HG02642 (cell line): ENCODE measurements at regions not wholly inside any gene's neighbourhood (a gene's known extent, or its start where the extent isn't known, plus 50 kb on each side); places are given as distances from the start of the nearest gene placed in this dataset.
"Not testable (repeated sequence)": the region's sequence is repeated elsewhere in the genome, so short reads cannot be mapped to it uniquely, and the experiment has no call there.

Source experiments
- ATAC-seq: cut with Tn5 transposase; IDR thresholded peaks from one replicate; pipeline ENCODE4 v1.9.1; 2021; ENCODE audit warnings: mild to moderate bottlenecking; ENCODE audit not compliant: unreplicated experiment, poor library complexity

- no peak for ATAC-seq
Observed at GRCh38 chr9:113738893-113739604, 137.1 kb upstream of the ZNF618 start.

GRCh38 chr9:113739605-113740507, 136.3 kb upstream of the ZNF618 start:
- not testable (repeated sequence) for ATAC-seq

GRCh38 chr9:113740508-113741500, 135.3 kb upstream of the ZNF618 start:
- not testable (repeated sequence) for ATAC-seq

- ATAC-seq: no peak
Observed at GRCh38 chr9:113741886-113742854, 133.9 kb upstream of the ZNF618 start.

DNA sequence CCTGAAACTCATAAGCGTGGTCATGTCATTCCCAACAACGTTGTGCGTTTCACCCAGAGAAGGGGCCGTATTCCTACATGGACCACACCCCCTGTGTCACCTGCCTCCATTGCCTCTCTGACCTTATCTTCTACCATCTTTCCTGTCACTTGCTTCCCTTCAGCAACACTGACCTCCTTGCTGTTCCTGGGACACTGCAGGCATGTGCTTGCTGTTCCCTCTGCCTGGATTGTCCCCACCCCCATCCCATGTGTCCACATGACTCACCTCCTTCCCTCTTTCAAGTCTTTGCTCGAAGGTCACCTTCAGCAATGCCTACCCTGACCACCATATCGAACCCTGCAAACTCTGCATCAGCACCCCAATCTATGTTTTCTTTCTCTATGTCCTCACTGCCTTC, 133.2 kb upstream of the ZNF618 start:
- no peak for ATAC-seq

GRCh38 chr9:113746486-113746885, 129.6 kb upstream of the ZNF618 start:
- ATAC-seq: no peak

DNA sequence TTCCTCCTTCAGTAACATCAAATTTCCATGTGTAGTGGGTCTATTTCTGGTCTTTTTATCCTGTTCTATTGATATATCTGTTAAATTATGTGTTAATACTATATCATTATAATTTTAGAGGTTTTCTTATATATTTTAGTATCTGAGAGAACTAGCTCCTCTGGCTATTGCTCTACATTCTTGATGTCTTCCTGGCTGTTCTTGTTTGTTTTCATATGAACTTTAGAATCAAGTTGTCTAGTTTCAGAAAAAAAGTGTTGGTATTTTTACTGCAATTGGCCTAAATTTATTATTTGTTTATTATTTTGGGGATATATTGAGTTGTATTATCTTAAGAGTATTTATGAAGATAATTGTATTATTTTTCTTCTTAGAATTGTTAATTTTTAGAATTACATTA, 128.0 kb upstream of the ZNF618 start:
- no peak for ATAC-seq

GRCh38 chr9:113753398-113754119, 122.5 kb upstream of the ZNF618 start:
- no peak for ATAC-seq

DNA sequence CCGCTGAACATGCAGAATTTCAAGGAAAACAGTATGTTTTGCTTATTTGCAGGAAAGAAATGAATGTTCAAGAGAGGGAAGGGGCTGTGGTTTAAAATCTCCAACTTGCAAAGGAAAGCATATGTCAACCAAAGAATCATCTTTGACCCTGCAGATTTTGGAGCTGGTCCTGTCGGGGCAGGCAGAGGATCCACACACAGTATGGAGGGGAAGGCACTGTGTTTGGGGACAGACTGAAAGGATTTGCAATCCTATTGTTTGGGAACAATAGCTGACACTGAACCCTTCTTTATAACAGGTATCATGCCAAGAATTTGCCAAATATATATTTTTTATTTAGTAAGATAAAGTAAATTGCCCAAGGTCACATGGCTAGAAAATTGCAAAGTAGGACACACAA, 121.4 kb upstream of the ZNF618 start:
- no peak for ATAC-seq

GRCh38 chr9:113755433-113755832, 120.7 kb upstream of the ZNF618 start:
- ATAC-seq: no peak

- no peak for ATAC-seq
Observed at GRCh38 chr9:113756476-113757192, 119.5 kb upstream of the ZNF618 start.

DNA sequence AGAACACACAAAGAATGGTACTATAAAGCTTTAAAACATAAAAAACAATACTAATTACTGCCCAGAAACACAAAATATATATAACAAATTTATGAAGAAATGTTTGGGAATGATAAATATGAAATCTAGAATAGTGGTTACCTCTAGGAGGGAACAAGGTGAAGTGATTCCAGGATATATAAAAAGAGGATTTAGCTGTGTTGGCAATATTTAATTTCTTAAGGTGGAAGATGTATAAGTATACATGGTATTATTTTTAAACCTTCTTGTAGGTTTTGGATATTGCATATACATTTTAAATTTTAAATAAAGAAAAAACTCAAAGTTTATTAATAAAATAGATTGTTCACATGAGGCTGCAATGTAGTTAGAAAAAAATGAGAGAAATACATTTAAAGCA, 112.7 kb upstream of the ZNF618 start:
- no peak for ATAC-seq

GRCh38 chr9:113764572-113764971, 111.5 kb upstream of the ZNF618 start:
- ATAC-seq: no peak

GRCh38 chr9:113769412-113769811, 106.7 kb upstream of the ZNF618 start:
- no peak for ATAC-seq

GRCh38 chr9:113770396-113770795, 105.7 kb upstream of the ZNF618 start:
- no peak for ATAC-seq

GRCh38 chr9:113771199-113771598, 104.9 kb upstream of the ZNF618 start:
- ATAC-seq: no peak

- ATAC-seq: no peak
Observed at GRCh38 chr9:113772121-113772810, 103.8 kb upstream of the ZNF618 start.
